HEK293 (cell line): ENCODE measurements at regions not wholly inside any gene's neighbourhood (a gene's known extent, or its start where the extent isn't known, plus 50 kb on each side); places are given as distances from the start of the nearest gene placed in this dataset.

Experiments
- CTCF ChIA-PET: fragments of 350-600 bp; formaldehyde crosslinking; extraction: SDS; loops from one replicate; lab custom pipeline; 2021; ENCODE audit warnings: antibody characterized with exemption; lab: Yijun Ruan, JAX
- POLR2A ChIA-PET: fragments of 300-600 bp; formaldehyde crosslinking; extraction: SDS; loops from one replicate; lab custom pipeline; 2020; ENCODE audit warnings: antibody characterized with exemption, inconsistent platforms; lab: Yijun Ruan, JAX
- H3K27ac ChIP-seq: fragments of 200-500 bp; sonication (Bioruptor generic); 2 replicates; pipeline ENCODE4 v1.5.1; 2014; ENCODE audit warnings: low read depth, low read length, control low read depth, inconsistent platforms; ENCODE audit errors: extremely low read depth
- H3K36me3 ChIP-seq, 2 experiments: fragments of 200-500 bp in 1 of 2; sonication (Bioruptor generic) in 1 of 2; 1 replicate in 1 of 2; 2 replicates in 1 of 2; pipeline ENCODE4 v1.5.1; 2014 to 2017; ENCODE audit warnings: inconsistent platforms in 2 of 2, low read length in 2 of 2; ENCODE audit not compliant: control insufficient read depth in 2 of 2, insufficient read depth in 1 of 2
- H3K4me1 ChIP-seq: fragments of 200-500 bp; sonication (Bioruptor generic); 2 replicates; pipeline ENCODE4 v1.5.1; 2014; ENCODE audit warnings: mild to moderate bottlenecking, low read length, inconsistent platforms; ENCODE audit not compliant: control insufficient read depth, insufficient read depth
- H3K4me3 ChIP-seq: 2 replicates; pipeline ENCODE4 v1.5.1; 2011; ENCODE audit warnings: low read depth, mild to moderate bottlenecking, control low read depth, low read length, moderate library complexity
- H3K9me3 ChIP-seq: fragments of 200-500 bp; sonication (Bioruptor generic); 2 replicates; pipeline ENCODE4 v1.5.1; 2014; ENCODE audit warnings: low read depth, low read length, inconsistent platforms; ENCODE audit not compliant: control insufficient read depth, insufficient read depth
- BCL11A ChIP-seq: fragments of 450-650 bp; formaldehyde crosslinking; IDR thresholded peaks from 2 replicates; pipeline ENCODE4 v1.5.1; 2016; ENCODE audit warnings: low read depth, missing biosample characterization, missing genetic modification characterization
- BCL11B ChIP-seq: fragments of 450-650 bp; formaldehyde crosslinking; IDR thresholded peaks from 2 replicates; pipeline ENCODE4 v1.5.1; 2016; ENCODE audit warnings: low read depth, missing biosample characterization, missing genetic modification characterization
- MYNN ChIP-seq: fragments of 450-650 bp; formaldehyde crosslinking; IDR thresholded peaks from 2 replicates; pipeline ENCODE4 v1.5.1; 2016; ENCODE audit warnings: missing biosample characterization, missing genetic modification characterization, borderline replicate concordance
- OSR2 ChIP-seq: fragments of 450-650 bp; formaldehyde crosslinking; IDR thresholded peaks from 2 replicates; pipeline ENCODE4 v1.5.1; 2016; ENCODE audit warnings: missing biosample characterization, missing genetic modification characterization
- REST ChIP-seq: fragments of 450-650 bp; formaldehyde crosslinking; IDR thresholded peaks from 2 replicates; pipeline ENCODE4 v1.5.1; 2016; ENCODE audit warnings: missing biosample characterization, missing genetic modification characterization
- SALL2 ChIP-seq: fragments of 450-650 bp; formaldehyde crosslinking; IDR thresholded peaks from 2 replicates; pipeline ENCODE4 v1.5.0; 2017; ENCODE audit warnings: missing biosample characterization, mild to moderate bottlenecking, missing genetic modification characterization, borderline replicate concordance
- SP2 ChIP-seq: fragments of 450-650 bp; formaldehyde crosslinking; IDR thresholded peaks from 2 replicates; pipeline ENCODE4 v1.5.1; 2016; ENCODE audit warnings: missing biosample characterization, missing genetic modification characterization
- SP3 ChIP-seq: fragments of 450-650 bp; formaldehyde crosslinking; IDR thresholded peaks from 2 replicates; pipeline ENCODE4 v1.5.1; 2016; ENCODE audit warnings: missing biosample characterization, missing genetic modification characterization
- WT1 ChIP-seq: fragments of 450-650 bp; formaldehyde crosslinking; IDR thresholded peaks from 2 replicates; pipeline ENCODE4 v1.5.1; 2016; ENCODE audit warnings: missing biosample characterization, missing genetic modification characterization
- ZBTB48 ChIP-seq: fragments of 450-650 bp; formaldehyde crosslinking; IDR thresholded peaks from 2 replicates; pipeline ENCODE4 v1.5.1; 2016; ENCODE audit warnings: missing biosample characterization, missing genetic modification characterization
- ZNF132 ChIP-seq: fragments of 450-650 bp; formaldehyde crosslinking; IDR thresholded peaks from 2 replicates; pipeline ENCODE4 v1.5.1; 2017; ENCODE audit warnings: missing biosample characterization, missing genetic modification characterization, borderline replicate concordance
- ZNF140 ChIP-seq: fragments of 450-650 bp; formaldehyde crosslinking; IDR thresholded peaks from 2 replicates; pipeline ENCODE4 v1.5.1; 2016; ENCODE audit warnings: missing biosample characterization, missing genetic modification characterization
- ZNF169 ChIP-seq: fragments of 450-650 bp; formaldehyde crosslinking; IDR thresholded peaks from 2 replicates; pipeline ENCODE4 v1.5.1; 2016; ENCODE audit warnings: missing biosample characterization, missing genetic modification characterization
- ZNF223 ChIP-seq: fragments of 450-650 bp; formaldehyde crosslinking; IDR thresholded peaks from 2 replicates; pipeline ENCODE4 v1.5.1; 2016; ENCODE audit warnings: missing biosample characterization, missing genetic modification characterization
- ZNF302 ChIP-seq: fragments of 450-650 bp; formaldehyde crosslinking; IDR thresholded peaks from 2 replicates; pipeline ENCODE4 v1.5.1; 2016; ENCODE audit warnings: missing biosample characterization, missing genetic modification characterization, low read depth
- ZNF37A ChIP-seq: fragments of 450-650 bp; IDR thresholded peaks from 2 replicates; pipeline ENCODE4 v1.5.1; 2018; ENCODE audit warnings: missing biosample characterization, missing genetic modification characterization
- ZNF398 ChIP-seq: fragments of 450-650 bp; formaldehyde crosslinking; IDR thresholded peaks from 2 replicates; pipeline ENCODE4 v1.5.1; 2017; ENCODE audit warnings: missing biosample characterization, missing genetic modification characterization
- ZNF404 ChIP-seq: fragments of 450-650 bp; formaldehyde crosslinking; IDR thresholded peaks from 2 replicates; pipeline ENCODE4 v1.5.1; 2017; ENCODE audit warnings: missing biosample characterization, missing genetic modification characterization
- ZNF707 ChIP-seq: fragments of 450-650 bp; formaldehyde crosslinking; IDR thresholded peaks from 2 replicates; pipeline ENCODE4 v1.5.1; 2016; ENCODE audit warnings: missing biosample characterization, missing genetic modification characterization
- TF ChIP-seq, protein P1 (sequence below): fragments of 450-650 bp; formaldehyde crosslinking; IDR thresholded peaks from 2 replicates; pipeline ENCODE4 v1.5.1; 2016; ENCODE audit warnings: missing biosample characterization, missing genetic modification characterization

- CTCF ChIA-PET, result no interaction called here
- H3K4me3 ChIP-seq, result no peak overlapping the region
- H3K9me3 ChIP-seq, result no peaks in the 10 kb centered on the region
- POLR2A ChIA-PET, result no interaction called here
- H3K36me3 ChIP-seq, result no peaks in the 10 kb centered on the region
- H3K27ac ChIP-seq, result no peak overlapping the region
- no peak for TF ChIP-seq MYNN
- no peak for TF ChIP-seq ZNF707 (tag by site-specific recombination)
- H3K4me1 ChIP-seq, result no peaks in the 10 kb centered on the region
Measured at GRCh38 chr2:59713577-59713976, 839.9 kb downstream of the BCL11A start.

DNA sequence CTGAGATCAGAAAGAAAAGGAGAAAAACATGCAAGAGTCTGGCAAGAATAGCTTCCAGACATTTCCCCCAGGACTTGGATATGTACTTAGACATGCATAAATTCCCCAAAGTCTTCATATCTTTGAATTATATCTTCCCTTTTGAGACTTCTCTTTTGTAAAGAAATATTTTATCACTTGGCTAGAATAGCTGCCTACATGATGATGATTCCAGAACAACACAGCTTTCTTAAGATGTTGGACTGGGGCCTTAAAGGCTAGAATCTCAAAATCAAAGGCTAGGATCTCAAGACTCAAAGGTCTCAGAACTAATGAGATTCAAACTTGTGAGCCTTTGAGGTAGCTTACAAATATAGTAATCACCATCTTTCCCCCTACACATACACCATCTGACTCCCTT, 842.3 kb downstream of the BCL11A start:
- Histone ChIP-seq H3K4me3 (no peak overlapping the region), H3K9me3 (no peaks in the 10 kb centered on the region), H3K36me3 (no peaks in the 10 kb centered on the region)
- POLR2A ChIA-PET, result no interaction called here
- CTCF ChIA-PET, result no interaction called here
- TF ChIP-seq SP2 (tag by site-specific recombination) (no peak), WT1 (no peak), ZNF37A (no peak), ZNF169 (tag by site-specific recombination) (no peak), REST (tag by site-specific recombination) (no peak), BCL11A (tag by site-specific recombination) (no peak), BCL11B (tag by site-specific recombination) (no peak), SALL2 (tag by site-specific recombination) (no peak), ZNF398 (tag by site-specific recombination) (no peak), ZNF302 (tag by site-specific recombination) (no peak), ZNF223 (tag by site-specific recombination) (no peak), ZNF404 (no peak), SP3 (tag by site-specific recombination) (no peak), ZBTB48 (tag by site-specific recombination) (no peak), OSR2 (tag by site-specific recombination) (no peak), ZNF132 (no peak), ZNF140 (tag by site-specific recombination) (no peak)
- TF ChIP-seq, protein P1, sequence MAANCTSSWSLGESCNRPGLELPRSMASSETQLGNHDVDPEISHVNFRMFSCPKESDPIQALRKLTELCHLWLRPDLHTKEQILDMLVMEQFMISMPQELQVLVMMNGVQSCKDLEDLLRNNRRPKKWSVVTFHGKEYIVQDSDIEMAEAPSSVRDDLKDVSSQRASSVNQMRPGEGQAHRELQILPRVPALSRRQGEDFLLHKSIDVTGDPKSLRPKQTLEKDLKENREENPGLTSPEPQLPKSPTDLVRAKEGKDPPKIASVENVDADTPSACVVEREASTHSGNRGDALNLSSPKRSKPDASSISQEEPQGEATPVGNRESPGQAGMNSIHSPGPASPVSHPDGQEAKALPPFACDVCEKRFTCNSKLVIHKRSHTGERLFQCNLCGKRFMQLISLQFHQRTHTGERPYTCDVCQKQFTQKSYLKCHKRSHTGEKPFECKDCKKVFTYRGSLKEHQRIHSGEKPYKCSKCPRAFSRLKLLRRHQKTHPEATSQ (tag by site-specific recombination), result no peak
- TF ChIP-seq, all 188 proteins: peak for 0
- H3K27ac ChIP-seq, result no peak overlapping the region
- H3K4me1 ChIP-seq, result no peaks in the 10 kb centered on the region
